GM04504 (cell line): ENCODE measurements at regions not wholly inside any gene's neighbourhood (a gene's known extent, or its start where the extent isn't known, plus 50 kb on each side); places are given as distances from the start of the nearest gene placed in this dataset.

Experiments
- DNase-seq: peaks from one replicate; pipeline ENCODE4 v3.0.0-alpha.2; 2012; ENCODE audit warnings: low read depth

DNA sequence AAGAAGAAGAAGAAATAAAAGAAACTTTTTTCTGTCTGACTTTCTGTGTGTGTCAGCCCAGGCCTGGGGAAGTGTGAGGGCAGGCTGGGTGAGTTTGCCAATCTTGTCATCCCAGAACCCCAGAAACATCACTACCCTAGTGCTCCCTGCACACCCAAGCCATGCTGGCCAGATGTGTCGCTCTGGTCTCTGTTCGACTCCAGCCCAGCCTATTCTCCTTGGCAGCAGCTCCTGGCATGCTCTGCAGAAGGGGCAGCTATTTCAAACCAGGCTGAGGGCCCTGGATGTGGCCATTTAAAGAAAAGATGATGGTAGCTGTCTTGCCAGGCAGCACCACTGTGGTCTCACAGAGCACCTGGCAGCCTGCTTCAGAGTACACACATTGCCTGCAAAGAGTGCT lies 334.1 kb downstream of the RPS24 start:
- DNase-seq: no peak

DNA sequence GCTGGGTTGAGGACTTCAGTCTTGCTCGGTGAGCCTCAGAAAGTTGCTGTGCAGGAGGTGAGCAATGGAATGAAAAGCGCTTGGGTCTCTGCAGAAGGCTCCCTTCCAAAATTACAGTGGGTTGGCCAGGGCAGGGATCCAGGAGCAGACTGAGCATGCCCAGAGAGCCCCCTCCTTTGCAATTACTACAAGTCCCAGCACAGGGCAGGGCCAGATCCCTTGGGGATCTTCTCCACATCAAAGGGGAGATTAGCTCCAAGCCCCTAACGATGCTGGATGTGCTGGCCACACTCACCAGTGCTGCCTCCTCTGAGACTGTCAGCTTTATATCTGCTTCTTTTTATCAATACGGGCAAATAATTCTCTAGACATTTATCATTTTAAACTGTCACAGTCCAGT lies 337.5 kb downstream of the RPS24 start:
- DNase-seq: no peak

DNA sequence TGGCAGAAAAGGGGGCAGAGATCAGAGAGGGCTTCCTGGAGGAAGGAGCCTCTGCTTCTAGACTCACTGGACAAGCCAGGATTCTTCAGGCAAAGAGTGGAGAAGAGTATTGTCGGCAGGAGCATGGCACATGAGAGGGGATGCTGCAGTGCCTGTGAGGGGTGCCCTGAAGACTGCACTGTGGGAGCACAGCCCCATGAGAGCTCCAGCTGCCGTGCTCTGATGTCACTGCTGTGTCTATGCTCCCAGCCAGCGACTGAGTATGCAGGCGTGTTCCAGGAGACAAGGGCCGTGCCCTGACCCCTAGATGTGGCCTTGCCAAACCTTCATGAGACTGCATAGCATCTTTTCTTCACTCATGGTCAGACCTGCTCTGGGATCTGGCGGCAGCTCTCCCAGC lies 339.1 kb downstream of the RPS24 start:
- DNase-seq: no peak

DNA sequence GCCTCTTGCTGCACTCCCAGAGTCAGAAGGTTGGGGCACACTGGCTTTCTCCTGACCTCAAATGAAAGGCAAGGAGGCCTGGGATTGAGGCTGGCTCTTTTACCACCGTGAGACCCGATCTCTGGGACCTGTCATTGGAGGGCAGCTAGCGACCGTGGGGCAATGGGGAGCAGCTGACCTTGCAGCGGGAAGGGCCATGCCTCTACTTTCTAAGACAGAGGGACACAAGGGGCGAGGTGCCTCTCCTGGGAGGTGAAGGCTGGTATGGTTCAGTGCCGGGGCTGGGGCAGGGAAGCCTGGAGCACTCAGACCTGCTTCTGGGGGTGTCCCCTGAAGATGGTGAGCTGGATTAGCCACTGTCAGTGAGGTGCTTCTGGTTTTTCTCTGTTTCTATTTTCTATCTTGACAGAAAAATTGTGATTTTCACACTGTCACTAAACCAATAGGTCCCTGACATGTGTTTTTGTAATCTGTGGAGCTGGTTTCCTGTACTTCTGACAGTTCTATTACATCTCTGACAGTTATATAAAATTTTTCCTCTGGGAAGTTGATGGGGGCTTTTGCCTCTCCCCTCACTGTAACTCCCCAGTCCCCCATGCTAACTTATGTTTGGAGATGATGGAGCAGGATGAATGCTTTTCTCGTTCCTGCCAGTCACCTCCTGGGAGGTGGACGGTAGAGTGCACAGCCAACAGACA lies 340.8 kb downstream of the RPS24 start:
- no peak for DNase-seq

DNA sequence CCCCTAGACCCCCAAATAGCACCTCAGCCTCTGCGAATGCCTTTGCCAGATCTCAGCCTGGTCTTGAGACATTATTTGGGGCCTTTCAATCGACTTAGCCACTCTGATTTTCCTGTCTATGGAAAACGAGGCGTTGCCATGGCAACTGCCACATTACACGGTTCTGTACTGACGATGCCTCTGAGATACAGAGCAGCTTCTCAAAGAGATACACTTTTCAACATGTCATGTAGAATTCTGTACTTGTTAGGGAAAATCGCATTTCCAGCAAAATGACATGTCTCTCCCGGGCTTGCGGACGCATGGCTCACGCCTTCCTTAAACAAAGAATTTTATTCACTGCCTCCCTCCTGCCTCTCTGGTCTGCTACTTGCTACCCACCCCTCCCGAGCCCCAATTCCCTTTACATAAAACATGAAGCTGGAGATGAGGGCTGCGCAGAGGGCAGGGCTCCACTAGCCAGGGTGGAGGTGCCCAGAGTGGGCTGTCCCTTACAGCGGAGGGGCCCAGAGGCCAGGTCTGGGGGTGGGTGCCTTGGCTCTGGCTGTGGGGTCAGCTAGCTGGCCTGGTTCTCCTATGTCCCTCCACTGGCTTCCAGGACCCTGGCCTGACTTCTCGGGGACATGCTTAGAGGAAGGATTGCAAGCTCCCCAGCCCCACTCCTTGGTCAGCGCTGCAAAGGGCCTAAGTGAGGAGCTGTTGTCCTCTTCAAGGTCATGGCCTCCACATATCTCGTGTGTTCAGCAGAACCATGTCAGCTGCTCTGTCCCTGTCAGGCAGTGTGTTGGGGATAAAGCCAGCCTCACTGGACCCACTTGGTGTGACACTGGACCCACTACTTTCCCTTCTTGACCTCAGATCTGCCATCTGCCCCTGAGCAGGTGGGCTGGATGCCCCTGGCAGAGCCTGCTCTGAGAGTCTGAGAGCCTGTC lies 342.5 kb downstream of the RPS24 start:
- no peak for DNase-seq

DNA sequence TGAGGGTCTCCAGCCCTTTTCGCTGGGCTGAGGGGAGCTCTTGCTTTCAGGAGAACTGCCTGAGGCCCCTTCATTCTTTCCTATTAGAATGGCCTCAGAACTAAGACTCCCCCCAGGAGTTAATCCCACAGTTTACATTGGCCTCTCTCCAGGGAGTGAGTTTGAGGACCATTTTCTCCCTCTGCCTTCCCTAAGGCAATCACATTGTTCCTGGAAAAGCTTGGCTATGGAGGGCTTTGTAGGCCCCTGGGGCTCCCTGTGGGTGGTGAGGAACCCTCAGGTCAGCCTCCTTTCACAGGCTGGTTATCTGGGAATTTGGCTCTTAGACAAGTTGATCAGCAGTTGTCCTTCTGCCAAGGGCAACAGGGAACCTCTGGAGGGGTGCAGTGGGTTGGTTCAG lies 343.7 kb downstream of the RPS24 start:
- no peak for DNase-seq

DNA sequence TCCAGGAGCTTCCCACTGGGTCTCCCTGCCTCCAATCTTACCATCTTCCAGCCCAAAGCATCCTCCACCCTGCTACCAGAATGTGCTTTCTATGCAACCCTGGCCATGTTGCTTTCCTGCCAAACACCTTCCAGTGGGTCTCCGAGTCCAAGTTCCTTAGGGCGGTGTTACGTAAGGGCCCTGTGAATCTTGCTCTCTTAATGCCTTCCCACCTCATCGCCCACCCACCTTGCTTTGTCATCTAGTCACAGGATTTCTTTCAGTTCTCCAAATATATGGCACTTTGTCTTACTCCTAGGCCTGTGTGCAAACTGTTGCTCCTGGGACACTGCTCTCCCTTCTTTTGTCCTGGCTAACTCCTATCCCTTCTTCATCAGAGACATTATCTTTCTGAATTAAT lies 344.5 kb downstream of the RPS24 start:
- no peak for DNase-seq

DNA sequence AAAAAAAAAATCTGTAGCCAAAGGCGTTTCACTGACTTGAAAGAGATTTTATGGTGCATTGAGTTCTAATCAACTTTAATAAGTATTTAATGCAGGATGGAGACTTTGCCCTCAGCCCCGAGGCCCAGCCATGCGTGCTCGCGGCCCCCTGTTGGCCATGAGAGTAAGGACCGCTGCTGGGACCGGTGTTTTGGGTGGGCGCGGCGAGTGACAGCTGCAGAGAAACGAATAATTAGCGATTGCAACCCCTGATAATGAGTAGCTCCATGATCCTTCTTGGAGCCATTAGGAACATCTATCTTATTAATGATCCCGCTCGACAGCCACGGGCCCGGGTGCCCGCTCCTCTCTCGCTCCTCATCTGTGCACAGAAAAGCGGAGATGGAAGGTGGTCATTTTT lies 347.4 kb downstream of the RPS24 start:
- DNase-seq: no peak

DNA sequence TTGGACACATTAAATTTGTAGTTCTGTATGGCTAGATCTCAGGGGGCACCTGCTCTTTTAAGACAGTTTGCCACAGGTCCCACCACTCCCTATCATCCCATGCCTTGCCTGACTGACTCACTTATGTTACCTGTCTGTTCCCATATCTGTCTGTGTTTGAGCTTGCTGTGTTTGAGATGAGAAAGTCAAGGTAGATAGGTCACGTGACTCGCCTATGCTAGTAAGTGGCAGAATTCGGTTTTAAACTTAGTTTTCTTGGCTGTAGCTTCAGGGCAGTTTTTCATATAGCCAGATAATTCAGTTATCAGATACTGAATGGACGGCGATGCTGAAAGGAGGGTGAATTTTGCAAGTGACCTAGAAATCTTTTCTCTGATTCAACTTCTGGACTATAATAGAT lies 348.4 kb downstream of the RPS24 start:
- no peak for DNase-seq

DNA sequence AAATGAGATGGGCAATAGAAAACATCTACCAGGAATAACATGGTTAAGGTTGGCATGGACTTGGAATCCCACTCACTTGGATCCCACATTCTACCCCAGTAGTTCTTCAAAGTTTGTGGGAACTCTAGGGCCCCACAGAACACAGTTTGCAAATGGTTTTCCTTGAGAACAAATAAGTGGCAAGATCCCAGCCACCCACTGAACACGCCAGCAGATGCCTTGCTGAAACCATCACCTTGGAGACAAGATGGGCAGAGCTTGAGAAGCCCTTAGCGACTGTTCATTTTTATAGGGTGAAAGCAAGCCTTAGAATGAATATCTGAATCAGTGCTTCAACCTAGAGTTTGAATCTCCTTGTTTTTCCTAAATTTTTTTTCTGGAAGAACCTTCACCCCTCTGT lies 349.1 kb downstream of the RPS24 start:
- no peak for DNase-seq

DNA sequence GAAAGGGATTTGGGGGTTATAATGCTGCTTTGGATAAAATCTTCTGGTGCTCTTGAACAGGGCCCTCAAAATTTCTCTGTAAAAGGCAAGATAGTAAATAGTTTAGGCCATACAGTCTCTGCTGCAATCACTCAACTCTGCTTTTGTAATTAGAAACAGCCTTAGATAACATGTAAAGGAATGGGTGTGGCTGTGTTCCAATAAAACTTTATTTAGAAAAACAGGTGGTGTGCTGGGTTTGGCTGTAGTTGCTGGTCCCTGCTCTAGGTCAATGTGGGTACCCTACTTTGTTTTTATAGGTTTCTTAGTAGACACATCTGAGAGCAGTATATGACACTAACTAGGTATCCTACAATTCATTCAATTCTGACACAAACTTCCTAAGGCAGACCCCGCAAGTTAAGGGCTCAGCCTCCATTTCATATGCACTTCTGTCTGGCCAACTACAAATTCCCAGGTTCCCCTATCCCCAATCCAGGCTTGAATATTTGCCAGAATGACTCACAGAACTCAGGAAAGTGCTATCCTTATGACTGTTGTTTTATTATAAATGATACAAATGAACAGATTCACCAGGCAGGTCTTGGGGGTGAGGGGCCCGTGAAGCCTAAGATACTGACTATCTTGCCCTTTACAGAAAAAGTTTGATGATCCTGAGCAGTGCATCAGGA lies 349.9 kb downstream of the RPS24 start:
- no peak for DNase-seq

DNA sequence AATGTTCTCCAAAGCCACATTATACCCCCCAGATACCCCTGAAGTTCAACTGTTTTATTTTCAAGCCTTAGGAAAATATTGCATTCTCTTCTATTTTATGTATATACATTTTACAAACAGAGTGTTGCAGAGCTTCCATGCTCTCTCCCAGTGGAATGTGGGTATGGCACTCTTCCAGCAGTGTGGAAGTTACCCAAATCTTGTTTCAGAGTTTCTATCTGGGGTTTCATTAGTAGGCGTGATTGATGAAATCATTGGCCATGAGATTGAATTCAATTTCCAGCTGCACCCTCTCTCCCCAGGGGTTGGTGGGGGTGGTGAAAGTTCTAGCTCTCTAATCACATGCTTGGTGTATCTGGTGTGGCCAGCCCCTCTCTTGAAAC lies 350.4 kb downstream of the RPS24 start:
- DNase-seq: no peak

DNA sequence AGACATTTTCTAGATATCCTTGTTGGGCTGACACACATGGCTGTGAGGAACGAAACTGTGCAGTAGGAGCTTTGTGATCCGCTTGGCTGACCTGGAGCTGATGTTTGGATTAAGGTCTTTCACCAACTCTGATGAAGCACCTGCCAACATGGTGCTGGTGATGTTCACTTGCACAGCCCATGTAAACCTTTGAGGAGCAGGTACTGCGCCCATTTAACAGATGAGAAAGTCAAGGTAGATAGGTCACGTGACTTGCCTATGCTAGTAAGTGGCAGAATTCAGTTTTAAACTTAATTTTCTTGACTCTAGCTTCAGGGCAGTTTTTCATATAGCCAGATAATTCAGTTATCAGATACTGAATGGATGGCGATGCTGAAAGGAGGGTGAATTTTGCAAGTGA lies 351.9 kb downstream of the RPS24 start:
- no peak for DNase-seq

DNA sequence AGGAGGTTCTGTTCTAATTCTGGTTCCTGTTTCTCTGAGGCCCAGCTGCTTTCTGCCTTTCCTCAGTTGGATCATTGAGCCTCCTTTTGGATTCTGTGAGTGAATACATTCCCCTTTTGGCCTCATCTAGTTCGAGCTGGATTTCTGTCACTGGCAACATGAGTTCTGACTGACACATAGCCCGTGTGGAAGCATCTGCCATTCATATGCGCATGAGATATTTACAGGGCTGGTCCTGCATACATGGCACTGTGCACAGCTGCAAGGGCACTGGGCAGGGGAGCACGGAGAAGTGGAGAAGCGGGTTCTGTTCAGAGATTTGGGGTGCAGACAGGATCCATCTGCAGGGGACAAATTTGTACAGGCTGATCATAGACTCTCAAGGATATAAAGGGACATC lies 352.8 kb downstream of the RPS24 start:
- DNase-seq: no peak

DNA sequence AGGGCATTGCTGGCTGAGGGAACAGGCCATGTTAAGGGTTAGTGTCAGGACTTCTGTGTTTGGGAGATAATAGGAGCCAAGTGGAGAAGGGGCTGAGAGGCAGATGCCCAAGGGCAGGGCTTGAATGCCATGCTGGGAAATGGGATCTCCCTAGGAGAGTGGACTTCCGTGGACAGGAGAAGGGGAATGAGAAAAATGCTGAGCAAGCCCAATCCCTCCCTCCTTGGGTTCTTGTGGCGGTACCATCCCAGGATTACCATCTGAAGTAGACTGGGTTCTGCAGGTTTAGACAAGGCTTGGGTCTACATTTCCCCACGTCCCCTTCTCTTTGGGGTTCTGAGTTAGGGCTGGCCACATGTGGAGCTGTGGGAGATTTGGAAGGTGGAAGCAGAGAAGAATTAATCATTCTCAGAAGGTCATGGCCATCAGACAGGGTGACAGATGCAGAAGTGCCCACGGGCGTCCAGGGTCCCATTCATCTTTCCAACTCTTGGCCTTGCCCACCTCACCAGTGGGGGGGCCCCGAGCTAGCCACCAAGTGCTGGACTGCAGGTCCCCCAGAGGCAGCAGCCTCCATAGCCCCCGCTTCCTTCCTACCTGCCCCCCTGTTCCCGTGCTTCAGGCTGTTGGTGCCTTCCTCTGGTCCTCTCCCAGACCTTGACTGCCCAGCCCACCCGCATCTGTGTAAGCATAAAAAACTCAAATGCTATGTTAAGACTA lies 354.8 kb downstream of the RPS24 start:
- DNase-seq: no peak

DNA sequence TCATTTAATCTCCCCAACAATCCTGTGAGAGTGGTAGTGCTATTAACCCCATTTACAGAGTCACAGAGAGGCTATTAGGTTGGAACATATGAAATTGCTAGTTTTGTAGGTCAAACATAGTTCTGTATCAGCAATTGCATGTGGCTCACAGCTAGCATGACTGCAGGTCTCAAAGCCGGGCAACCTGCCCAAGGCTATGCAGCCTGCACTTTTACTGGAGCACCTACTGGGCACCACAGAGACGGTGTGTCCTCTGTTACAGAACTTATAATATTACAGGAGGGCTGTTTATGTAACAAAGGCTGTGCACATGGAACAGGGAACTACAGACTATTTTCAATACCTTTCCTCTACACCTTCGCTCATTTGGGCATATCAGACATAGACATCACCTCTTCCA lies 355.8 kb downstream of the RPS24 start:
- DNase-seq: no peak

DNA sequence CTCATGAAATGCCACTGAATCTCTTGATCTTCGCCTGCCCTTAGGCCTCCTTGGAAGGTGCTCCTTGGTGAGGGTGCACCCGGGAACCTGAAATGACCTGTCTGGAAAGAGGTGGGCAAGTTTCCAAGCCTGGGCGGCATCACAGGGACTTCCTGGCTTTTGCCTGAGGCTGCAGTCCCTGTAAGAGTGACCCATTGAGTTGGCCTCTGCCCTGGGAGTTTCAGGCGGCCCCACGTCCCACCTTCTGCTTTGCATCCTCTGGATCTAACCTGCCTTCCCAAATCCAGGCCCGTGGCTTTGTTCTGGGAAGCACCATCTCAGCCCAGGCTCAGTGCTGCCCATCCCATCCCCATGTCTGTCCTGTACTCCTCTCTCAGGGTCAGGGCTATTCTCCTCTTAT lies 356.4 kb downstream of the RPS24 start:
- no peak for DNase-seq

DNA sequence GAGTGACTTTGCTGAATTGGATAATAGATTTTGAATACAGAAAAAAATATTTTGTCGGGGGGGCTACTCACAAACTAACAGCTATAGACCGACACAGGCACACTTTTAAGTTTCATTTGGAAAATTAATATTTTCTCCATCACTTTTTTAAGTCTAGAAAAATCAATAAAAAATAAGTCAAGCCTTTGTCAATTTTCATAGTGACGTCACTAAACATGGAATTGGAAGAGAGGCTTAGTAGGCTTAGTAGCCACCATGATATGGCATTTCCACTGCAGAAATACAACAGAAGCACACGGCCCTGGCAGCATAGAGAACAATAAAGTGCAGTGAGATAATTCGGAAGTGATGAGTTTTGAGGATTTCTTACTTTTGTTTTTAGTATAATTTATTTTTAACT lies 357.2 kb downstream of the RPS24 start:
- DNase-seq: no peak

DNA sequence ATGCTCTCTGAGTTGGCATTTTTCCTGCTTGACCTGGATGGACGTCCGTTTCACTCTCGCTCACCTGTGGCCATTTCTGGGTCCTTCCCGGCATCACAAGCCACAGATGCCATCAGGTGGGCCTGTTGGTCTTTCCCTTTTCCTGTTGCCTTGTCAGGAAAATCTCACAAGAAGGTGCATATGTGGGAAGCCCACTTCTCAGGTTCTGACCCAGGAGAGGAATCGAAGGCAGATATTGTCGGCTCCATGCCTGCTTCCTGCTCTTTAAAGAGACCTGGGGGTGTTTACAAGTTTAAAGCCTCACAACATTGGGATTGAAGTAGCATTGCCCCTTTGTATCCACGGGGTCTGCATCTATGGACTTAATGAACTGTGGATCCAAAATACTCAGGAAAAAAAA lies 357.9 kb downstream of the RPS24 start:
- no peak for DNase-seq

DNA sequence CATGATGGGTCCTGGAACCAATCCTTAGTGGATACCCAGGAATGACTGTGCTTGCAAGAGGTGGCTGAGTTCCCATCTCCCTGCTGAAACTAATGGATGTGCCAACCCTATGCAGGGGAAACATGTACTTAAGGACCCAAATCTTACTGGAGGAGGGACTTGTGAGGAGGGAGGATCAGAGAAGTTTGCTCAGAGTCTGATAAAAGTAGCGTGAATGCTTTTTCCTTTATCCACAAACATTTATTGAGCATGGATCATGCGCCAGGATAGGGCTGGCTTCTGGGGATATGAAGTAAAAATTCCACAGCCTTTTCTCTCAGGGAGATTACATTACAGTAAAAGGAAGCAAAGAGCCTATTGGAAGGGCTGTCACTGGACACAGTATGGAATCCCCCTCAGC lies 358.5 kb downstream of the RPS24 start:
- no peak for DNase-seq

DNA sequence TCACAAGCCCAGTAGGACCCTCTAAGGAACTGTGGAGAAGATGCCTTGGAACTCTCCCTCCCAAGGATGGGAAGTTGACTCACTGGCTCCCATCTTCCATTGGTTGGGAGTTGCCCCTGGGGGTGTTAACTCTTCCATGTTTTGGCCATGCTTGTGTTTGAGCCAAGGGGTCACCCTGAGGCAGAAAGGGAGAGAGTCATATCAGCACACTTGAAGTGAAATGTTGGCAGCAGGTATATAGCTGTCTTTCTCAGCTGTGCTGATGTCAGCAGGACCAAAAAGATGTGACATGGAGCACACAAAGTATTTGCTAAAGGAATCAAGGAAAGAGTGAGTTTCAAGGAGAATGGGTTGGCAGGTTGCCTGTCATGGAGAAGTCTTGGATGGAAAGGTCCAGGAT lies 359.4 kb downstream of the RPS24 start:
- DNase-seq: no peak

DNA sequence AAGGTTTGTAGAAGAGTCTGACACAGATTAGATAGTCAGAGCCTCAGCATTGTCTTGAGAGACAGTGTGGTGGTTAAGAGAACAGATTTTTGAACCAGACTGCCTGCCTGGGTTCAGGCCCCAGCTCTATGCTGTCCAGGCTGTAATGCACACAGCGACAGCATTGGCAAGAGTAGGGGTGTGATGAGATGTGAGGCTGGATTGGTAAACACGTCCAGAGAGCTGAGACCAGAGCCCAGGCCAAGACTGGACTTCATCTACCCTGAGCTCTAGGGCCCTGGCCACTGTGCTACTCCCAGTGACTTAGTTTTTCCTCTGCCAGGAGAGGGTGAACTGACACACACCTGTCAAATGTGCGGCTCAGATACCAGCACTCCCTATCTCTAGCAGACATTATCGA lies 360.4 kb downstream of the RPS24 start:
- DNase-seq: no peak

DNA sequence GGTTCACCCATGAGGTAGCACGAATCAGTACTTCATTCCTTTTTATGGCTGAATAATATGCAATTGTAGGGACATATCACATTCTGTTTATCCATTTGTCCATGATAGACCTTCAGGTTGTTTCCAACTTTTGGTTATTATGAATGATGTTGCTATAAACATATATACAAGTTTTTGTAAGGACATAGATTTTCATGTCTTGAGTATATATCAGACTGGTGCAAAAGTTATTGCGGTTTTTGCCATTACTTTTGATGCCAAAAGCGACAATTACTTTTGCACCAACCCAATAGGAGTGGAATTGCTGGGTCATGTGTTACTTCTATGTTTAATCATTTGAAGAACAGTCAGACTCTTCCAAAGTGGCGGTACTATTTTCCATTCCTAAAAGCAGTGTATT lies 361.5 kb downstream of the RPS24 start:
- DNase-seq: no peak
